ENCODE measurements at regions not wholly inside any gene's neighbourhood (a gene's known extent, or its start where the extent isn't known, plus 50 kb on each side); places are given as distances from the start of the nearest gene placed in this dataset.
A peak's percentile ranks its signal among the peaks of the same experiment; 100 is the strongest.

DNA sequence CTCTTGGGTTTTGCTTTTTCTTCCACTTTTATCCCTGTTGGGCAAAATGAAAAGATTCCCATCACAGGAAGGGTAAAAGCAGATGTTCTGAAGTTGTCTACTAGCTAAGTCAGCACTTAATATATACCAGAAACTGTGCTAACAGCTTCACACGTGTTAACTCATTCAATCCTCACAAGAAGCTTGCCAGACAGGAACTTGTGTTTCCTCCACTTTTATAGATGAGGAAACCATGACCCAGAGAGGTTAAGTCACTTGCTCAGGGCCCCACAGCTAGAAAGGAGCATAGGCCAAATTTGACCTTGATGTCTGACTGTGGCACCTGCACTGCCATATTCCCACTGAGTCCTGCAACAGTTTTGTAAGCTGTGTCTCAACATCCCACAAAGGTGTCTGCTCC, 76.8 kb upstream of the EPC2 start:
- Mint-ChIP-seq H3K27ac (no peak overlapping the region), H3K4me3 (no peak overlapping the region), H3K27me3 (peaks cover 7 to 17% of the 10 kb centered on the region in 2 donors), H3K4me1 (no peaks in the 10 kb centered on the region), H3K36me3 (peaks cover 0 to 1% of the 10 kb centered on the region in 2 donors), H3K9me3 (no peaks in the 10 kb centered on the region)
- DNase-seq (no peak), ATAC-seq (replicated peaks) (no peak)

DNA sequence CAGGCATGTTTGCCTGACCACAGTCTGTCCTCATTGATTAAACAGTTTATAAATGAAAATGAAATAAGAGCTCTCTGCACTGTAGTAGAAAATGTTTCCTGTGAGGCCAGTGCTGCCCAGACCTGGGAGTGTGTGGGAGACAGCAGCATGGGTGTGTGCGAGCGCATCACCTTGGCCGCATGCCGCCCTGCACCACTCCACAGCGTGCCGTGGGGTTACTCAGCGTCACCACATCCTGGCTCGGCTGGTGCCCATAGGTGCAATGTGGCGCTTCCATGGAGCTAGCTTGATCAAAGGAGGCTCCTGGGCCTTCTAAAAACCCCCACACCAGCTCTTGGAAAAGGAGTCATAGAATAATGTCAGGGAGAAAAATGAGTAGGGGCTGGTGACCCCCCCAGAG, 76.0 kb upstream of the EPC2 start:
- no peak overlapping the region for H3K4me3 Mint-ChIP-seq
- no peaks in the 10 kb centered on the region for H3K4me1 Mint-ChIP-seq
- H3K36me3 Mint-ChIP-seq: peaks cover 0 to 1% of the 10 kb centered on the region in 2 donors
- no peak for DNase-seq
- no peaks in the 10 kb centered on the region for H3K9me3 Mint-ChIP-seq
- H3K27me3 Mint-ChIP-seq: peaks cover 7 to 17% of the 10 kb centered on the region in 2 donors
- no peak for ATAC-seq (replicated peaks)
- no peak overlapping the region for H3K27ac Mint-ChIP-seq

DNA sequence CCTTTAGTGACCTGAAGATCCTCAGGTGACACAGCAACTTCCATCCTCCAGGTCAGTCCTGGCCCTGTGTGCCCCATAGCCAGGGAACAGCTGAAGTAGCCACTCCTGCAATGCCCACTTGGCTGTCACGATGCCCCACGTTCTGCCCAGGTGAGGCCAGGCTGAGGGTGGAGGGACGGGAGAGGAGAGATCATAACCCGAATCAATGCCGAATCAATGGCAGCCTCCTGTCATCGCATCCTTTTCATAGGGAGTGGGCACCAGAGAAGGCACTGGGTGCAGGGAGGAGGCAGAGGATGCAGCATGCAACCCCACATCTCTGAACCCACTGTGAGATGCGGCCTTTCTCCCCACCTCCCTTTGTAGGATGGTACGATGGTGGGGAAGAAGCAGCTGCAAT, 75.3 kb upstream of the EPC2 start:
- H3K27me3 Mint-ChIP-seq: peaks cover 12 to 13% of the 10 kb centered on the region in 2 donors
- DNase-seq: no peak
- no peak for ATAC-seq (replicated peaks)
- no peaks in the 10 kb centered on the region for H3K9me3 Mint-ChIP-seq
- H3K27ac Mint-ChIP-seq: no peak overlapping the region
- H3K4me1 Mint-ChIP-seq: no peaks in the 10 kb centered on the region
- no peak overlapping the region for H3K4me3 Mint-ChIP-seq
- H3K36me3 Mint-ChIP-seq: peaks cover 0 to 1% of the 10 kb centered on the region in 2 donors

DNA sequence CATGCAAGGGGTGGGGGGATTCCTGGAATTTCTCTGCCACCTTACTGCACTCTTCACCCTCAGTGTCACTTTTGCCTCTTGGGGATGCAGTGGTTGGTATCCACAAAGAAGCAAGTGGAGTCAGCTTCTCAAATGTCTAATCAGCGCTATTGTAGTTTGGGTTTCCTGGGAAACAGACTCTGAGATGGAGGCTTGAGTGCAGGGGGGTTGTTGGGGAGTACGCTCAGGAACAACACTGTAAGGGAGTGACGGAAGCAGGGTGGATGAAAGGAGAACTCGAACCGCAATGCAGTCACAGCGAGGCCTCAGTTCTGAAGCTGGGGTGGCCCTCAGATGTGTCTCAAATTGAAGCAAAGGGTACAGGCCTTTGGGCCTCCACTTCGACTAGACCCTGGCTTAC, 73.6 kb upstream of the EPC2 start:
- Mint-ChIP-seq H3K27ac (no peak overlapping the region), H3K36me3 (peaks cover 0 to 1% of the 10 kb centered on the region in 2 donors), H3K27me3 (peaks cover 11 to 12% of the 10 kb centered on the region in 2 donors), H3K4me3 (no peak overlapping the region), H3K4me1 (no peaks in the 10 kb centered on the region), H3K9me3 (no peaks in the 10 kb centered on the region)
- no peak for DNase-seq
- no peak for ATAC-seq (replicated peaks)

DNA sequence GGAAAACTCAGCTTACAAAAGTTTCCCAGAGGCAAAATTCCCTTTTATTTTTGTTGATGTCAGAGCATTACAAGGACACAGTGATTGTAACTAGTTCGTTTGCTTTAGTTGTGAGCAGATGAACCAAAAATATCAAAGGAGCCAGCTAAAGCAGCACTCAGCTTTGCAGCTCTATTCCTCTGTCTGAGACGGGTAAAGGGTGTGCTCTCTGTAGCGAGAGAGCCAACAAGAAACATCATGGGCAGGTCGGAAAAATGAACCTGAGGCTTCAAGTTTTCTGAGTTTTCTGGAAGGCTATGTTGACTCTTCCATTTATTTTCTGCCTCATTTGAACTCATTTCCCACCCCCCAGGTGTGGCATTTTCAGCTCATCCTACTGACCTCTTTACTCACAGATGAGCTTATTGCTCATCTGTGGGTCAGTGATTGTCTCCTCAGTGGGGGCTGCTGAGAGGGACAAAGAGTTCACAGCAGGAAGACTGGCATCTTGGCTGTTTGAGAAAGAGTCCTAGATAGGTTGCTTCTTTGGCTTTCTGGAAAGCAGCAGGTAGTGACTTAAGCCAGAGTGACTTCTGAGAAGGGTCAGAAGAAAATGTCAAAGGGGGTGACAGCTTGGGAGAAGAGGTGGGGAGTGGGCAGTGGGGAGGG, 66.6 kb upstream of the EPC2 start:
- Mint-ChIP-seq H3K9me3 (no peaks in the 10 kb centered on the region), H3K36me3 (no peaks in the 10 kb centered on the region), H3K27ac (no peak overlapping the region), H3K4me3 (no peak overlapping the region), H3K4me1 (peaks cover 4 to 6% of the 10 kb centered on the region in 2 donors), H3K27me3 (peaks cover 36 to 37% of the 10 kb centered on the region in 2 donors)
- ATAC-seq (replicated peaks) (no peak), DNase-seq (no peak)

DNA sequence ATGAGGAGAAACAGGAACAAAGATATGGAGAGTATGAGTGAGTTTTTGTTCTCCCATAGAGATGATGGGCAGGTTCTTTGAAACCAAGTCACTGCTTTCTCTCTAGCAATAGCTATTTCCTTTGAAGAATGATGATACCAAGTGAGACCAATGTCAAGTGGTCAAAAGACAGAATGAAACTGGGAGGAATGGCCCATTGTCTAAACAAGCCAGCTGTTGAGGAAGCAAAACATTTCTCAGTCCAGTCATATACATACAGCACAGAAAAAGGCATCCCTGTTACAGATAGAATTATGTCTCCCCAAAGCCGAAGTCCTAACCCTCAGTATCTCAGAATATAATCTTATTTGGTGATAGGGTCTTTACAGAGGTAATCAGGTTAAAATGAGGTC, 66.1 kb upstream of the EPC2 start:
- no peaks in the 10 kb centered on the region for H3K36me3 Mint-ChIP-seq
- H3K4me1 Mint-ChIP-seq: peaks cover 8 to 11% of the 10 kb centered on the region in 2 donors
- no peaks in the 10 kb centered on the region for H3K9me3 Mint-ChIP-seq
- no peak for DNase-seq
- no peak overlapping the region for H3K27ac Mint-ChIP-seq
- H3K27me3 Mint-ChIP-seq: peaks cover 36 to 37% of the 10 kb centered on the region in 2 donors
- ATAC-seq (replicated peaks): no peak
- no peak overlapping the region for H3K4me3 Mint-ChIP-seq

DNA sequence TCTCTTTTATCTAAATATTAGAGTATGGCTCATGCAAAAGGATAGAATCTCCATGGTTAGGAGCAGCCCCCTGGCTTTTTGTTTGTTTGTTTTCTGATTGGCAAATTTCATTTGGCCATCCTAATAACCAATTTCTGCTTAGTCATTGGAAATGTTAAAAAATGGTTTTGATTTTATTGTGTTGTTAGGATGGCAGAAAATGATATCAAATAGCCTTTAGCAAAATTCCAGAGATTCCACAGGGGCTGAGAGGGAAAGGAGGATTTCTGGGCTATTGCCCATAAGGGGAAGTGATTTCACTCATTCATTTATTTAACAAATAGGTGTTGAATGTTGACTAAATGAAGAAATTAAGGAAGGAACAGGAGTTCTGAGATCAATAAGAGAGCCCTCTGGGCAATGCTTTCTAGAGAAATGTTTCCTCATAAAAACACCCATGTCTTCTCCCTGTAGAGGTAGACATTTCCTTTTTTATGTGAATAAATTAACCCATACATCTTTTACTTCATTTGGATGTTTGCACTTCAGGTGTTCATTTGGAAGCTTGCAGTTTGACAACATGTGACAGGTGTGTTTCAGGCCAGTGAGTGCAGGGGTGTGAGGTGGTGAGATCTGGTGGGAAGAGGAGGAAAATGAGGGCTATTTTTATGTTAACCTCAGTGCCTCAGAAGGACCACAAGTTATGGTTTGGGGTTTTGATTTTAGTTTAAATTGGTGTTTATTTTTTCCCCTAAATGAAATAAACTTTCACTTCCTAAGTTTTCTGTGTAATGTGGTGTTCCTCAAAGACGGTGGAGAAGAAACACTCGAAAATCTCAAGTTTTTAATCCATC, 61.7 kb upstream of the EPC2 start:
- ATAC-seq (replicated peaks) (peak; percentile 66 to 81), DNase-seq (no peak)
- Mint-ChIP-seq H3K27ac (peak overlapping the region; percentile 2), H3K36me3 (no peaks in the 10 kb centered on the region), H3K4me1 (peaks cover 8 to 12% of the 10 kb centered on the region in 2 donors), H3K27me3 (peaks cover 25 to 26% of the 10 kb centered on the region in 2 donors), H3K9me3 (peaks cover 0 to 3% of the 10 kb centered on the region in 2 donors), H3K4me3 (no peak overlapping the region)

DNA sequence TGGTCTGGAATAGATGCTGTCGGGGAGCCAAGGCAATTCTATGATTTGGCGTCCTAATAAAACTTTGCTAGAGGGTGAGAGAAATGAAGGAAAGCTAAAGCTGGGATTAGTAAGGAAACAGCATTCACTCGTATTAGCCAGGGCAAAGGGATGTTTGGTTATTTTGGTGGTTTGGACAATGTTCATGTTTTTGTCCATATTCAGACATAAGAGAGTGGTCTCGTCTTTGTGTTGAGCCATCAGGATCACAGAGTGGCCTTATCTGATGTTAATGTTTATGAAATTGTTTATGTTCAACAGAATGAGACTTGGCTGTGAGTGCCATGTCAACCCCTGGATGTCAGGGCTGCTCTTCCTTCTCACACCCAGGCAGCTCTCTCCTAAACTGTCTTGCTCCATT, 58.9 kb upstream of the EPC2 start:
- Mint-ChIP-seq H3K9me3 (peaks cover 0 to 3% of the 10 kb centered on the region in 2 donors), H3K4me1 (peaks cover 8 to 12% of the 10 kb centered on the region in 2 donors), H3K27ac (no peak overlapping the region), H3K27me3 (peaks cover 6 to 9% of the 10 kb centered on the region in 2 donors), H3K4me3 (no peak overlapping the region), H3K36me3 (no peaks in the 10 kb centered on the region)
- DNase-seq: no peak
- ATAC-seq (replicated peaks): no peak

DNA sequence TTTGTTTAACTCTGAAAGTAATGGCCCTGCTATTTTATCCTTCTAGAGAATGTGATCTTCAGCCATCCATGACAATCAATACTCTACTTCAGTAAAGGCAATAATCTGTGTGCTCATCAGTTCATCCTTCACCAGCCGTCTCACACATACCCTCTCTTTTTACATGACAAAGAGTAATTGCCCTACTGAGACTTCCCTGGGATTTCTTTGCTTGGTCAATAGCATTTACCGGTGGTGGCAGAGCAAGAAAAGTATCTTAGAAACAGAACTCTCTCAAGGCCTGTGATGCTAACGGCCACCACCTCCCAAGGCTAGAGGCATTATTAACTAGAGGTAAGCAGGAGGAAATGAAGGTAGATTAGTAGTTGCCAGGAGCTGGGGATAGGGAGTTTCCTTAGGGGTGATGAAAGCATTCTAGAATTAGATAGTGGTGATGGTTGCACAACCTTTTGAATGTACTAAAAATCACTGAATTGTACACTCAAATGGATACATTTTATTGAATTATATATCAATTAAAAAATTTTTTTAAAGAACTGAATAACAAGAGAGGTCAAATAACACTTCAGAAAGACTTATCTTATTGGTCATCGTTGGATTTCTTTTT, 57.9 kb upstream of the EPC2 start:
- Mint-ChIP-seq H3K9me3 (peaks cover 0 to 3% of the 10 kb centered on the region in 2 donors), H3K27me3 (peaks cover 5 to 6% of the 10 kb centered on the region in 2 donors), H3K4me1 (peaks cover 8 to 12% of the 10 kb centered on the region in 2 donors), H3K4me3 (no peak overlapping the region), H3K27ac (no peak overlapping the region), H3K36me3 (no peaks in the 10 kb centered on the region)
- DNase-seq: no peak
- no peak for ATAC-seq (replicated peaks)

DNA sequence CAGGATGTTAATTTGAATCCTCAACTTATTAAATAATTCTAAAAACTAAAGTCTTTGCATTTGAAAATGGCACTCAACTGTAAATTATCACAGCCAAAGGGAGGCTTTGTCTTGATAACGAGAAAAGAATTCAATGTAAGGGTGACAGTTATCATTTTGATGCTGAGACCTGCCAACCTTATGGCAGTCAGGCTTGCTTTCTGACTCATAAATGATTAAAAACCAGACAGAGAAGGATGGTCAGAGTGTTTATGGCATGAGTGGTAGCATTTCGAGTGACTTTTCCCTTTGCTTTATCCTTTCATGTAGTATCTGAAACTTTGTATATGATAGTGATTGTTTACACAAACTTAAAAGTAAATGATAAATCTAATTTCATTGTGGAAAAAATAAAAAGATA, 53.9 kb upstream of the EPC2 start:
- H3K9me3 Mint-ChIP-seq: peaks cover 0 to 3% of the 10 kb centered on the region in 2 donors
- peak; percentile 69 to 79 for ATAC-seq (replicated peaks)
- H3K4me1 Mint-ChIP-seq: no peaks in the 10 kb centered on the region
- H3K36me3 Mint-ChIP-seq: no peaks in the 10 kb centered on the region
- H3K27ac Mint-ChIP-seq: no peak overlapping the region
- peaks cover 1 to 2% of the 10 kb centered on the region in 2 donors for H3K27me3 Mint-ChIP-seq
- no peak overlapping the region for H3K4me3 Mint-ChIP-seq
- no peak for DNase-seq

DNA sequence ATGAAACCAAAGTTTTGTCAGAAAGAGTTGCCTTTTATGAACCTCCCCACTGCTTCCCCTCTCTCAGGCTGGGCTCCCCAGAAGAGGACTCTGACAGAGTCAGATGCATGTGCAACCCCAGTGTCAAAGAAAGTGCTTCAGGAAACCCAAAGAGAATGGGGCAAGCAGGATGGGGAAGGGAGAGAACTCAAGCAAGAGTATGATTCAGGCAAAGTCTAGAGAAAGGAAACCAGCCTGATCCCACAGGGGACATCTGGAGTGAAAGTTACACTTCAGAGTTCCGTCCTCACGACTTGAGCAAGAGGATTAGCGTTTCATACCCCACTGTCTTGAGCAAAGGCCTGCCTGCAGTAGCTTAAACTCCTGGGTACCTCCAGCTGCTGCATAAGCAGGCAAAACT, 51.8 kb upstream of the EPC2 start:
- H3K4me3 Mint-ChIP-seq: no peak overlapping the region
- no peak overlapping the region for H3K27ac Mint-ChIP-seq
- no peaks in the 10 kb centered on the region for H3K27me3 Mint-ChIP-seq
- DNase-seq (no peak), ATAC-seq (replicated peaks) (peak in 1 of 2 donors; percentile 22)
- H3K4me1 Mint-ChIP-seq: no peaks in the 10 kb centered on the region
- H3K9me3 Mint-ChIP-seq: no peaks in the 10 kb centered on the region
- H3K36me3 Mint-ChIP-seq: no peaks in the 10 kb centered on the region

DNA sequence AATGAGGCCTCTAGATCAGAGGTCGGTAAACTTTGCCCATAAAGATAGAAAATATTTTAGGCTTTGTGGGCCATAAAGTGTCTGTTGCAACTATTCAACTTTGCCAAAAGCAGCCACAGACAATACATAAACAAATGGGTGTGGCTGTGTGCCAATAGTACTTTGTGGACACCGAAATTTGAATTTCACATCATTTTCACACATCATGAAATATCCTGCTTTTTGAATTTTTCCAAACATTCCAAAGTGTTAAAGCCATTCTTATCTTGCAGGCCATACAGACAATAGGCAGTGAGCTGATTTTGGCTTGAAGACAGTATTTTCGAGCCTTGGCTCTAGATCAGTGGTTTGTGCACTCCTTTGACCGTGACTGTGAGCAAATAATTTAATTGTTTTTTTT, 51.1 kb upstream of the EPC2 start:
- DNase-seq (no peak), ATAC-seq (replicated peaks) (no peak)
- Mint-ChIP-seq H3K9me3 (no peaks in the 10 kb centered on the region), H3K4me3 (no peak overlapping the region), H3K27ac (no peak overlapping the region), H3K27me3 (peaks cover 0 to 4% of the 10 kb centered on the region in 2 donors), H3K4me1 (peaks cover 0 to 4% of the 10 kb centered on the region in 2 donors), H3K36me3 (no peaks in the 10 kb centered on the region)

DNA sequence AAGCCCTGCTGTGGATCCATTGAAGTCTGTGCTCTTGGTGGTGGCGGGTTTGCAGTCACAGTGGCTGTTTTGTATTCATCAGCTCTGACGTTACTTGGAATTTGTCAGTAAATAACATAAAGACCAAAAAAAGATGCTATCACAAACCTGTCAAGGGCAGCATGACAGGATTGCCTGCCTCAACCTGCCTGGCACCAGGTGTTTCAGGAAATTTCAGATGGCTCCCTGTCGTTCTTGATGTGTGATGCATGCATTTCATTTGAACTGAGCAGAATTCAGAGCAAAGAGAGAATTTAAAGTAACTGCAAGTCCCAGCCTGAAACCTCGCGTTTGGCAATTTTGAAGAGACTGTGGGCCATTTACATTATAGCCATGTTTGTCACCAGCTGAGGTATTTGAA, 50.3 kb upstream of the EPC2 start:
- peaks cover 1 to 5% of the 10 kb centered on the region in 2 donors for H3K4me1 Mint-ChIP-seq
- DNase-seq (no peak), ATAC-seq (replicated peaks) (no peak)
- no peak overlapping the region for H3K4me3 Mint-ChIP-seq
- peaks cover 0 to 4% of the 10 kb centered on the region in 2 donors for H3K27me3 Mint-ChIP-seq
- H3K36me3 Mint-ChIP-seq: no peaks in the 10 kb centered on the region
- H3K9me3 Mint-ChIP-seq: no peaks in the 10 kb centered on the region
- H3K27ac Mint-ChIP-seq: no peak overlapping the region

Data from stimulated activated naive B cell treated with anti-CD40 and anti-IgM and Interleukin-4, amounts not matched to agents 10 μg/mL and 1 μg/mL and 100 μg/mL, for 72 hours (primary cell).